Erythroblast (primary cell): ENCODE measurements at regions not wholly inside any gene's neighbourhood (a gene's known extent, or its start where the extent isn't known, plus 50 kb on each side); places are given as distances from the start of the nearest gene placed in this dataset.

Experiments used
- GATA1 ChIP-seq: IDR thresholded peaks from 2 replicates; pipeline ENCODE4 v1.6.1; 2011; ENCODE audit warnings: low read depth, mild to moderate bottlenecking, control low read depth, low read length, moderate library complexity
- POLR2A ChIP-seq: IDR thresholded peaks from 2 replicates; pipeline ENCODE4 v1.6.1; 2011; ENCODE audit warnings: mild to moderate bottlenecking, low read length

DNA sequence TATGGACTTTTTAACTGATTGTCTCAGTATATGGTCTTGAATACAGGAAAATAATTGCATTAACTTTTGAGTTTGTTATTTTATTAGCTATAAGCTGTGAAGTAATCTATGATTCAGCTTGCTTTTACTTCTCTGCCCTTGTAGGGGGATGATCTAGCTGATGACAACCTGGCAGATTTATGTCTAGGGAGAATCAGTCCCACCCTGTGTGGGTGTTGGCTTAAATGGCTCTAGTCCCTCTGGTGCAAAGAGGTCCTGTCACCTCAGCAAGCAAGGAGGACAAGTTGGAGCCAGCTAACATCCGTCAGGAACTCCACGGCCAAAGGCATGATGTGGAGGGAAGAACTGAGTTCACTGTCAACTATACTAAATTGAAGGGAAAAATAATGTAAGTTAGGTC is 495.3 kb downstream of the BMP2 start:
- TF ChIP-seq POLR2A (no peak), GATA1 (no peak)
